K562 (cell line): ENCODE measurements at regions not wholly inside any gene's neighbourhood (a gene's known extent, or its start where the extent isn't known, plus 50 kb on each side); places are given as distances from the start of the nearest gene placed in this dataset.
A peak's percentile ranks its signal among the peaks of the same experiment; 100 is the strongest.

Source experiments
- DEAF1 ChIP-seq: fragments of 450-650 bp; formaldehyde crosslinking; IDR thresholded peaks from 2 replicates; pipeline ENCODE4 v1.4.0; 2020; ENCODE audit warnings: mild to moderate bottlenecking, moderate library complexity
- GTF2E2 ChIP-seq: fragments of 200-800 bp; sonication (Bioruptor generic); IDR thresholded peaks from 2 replicates; pipeline ENCODE4 v1.6.1; 2016; ENCODE audit warnings: missing genetic modification characterization, missing compliant biosample characterization
- NCOA4 ChIP-seq: fragments of 450-650 bp; IDR thresholded peaks from 2 replicates; pipeline ENCODE4 v1.6.1; 2018; ENCODE audit warnings: mild to moderate bottlenecking; ENCODE audit not compliant: partially characterized antibody
- RAD21 ChIP-seq, 2 experiments: fragments of 250-450 bp in 1 of 2; fragments of 450-650 bp in 1 of 2; sonication (Bioruptor Pico) in 1 of 2; formaldehyde crosslinking in 1 of 2; IDR thresholded peaks in 1 of 2; conservative IDR thresholded peaks in 1 of 2; 2 replicates each; pipeline versions ENCODE4 v1.4.0 to v1.8.0; 2020 to 2022; ENCODE audit warnings: mild to moderate bottlenecking in 2 of 2, moderate library complexity in 1 of 2
- SMAD2 ChIP-seq: fragments of 150-350 bp; IDR thresholded peaks from 2 replicates; pipeline ENCODE4 v1.6.1; 2014; ENCODE audit warnings: low read depth, mild to moderate bottlenecking, low read length
- ZNF354B ChIP-seq: fragments of 250-450 bp; sonication (Bioruptor Pico); IDR thresholded peaks from 2 replicates; pipeline ENCODE4 v1.4.0; 2020
- ZNF639 ChIP-seq, 2 experiments: fragments of 200-800 bp in 1 of 2; sonication (Bioruptor generic) in 1 of 2; sonication (generic) in 1 of 2; formaldehyde crosslinking in 1 of 2; IDR thresholded peaks in 1 of 2; conservative IDR thresholded peaks in 1 of 2; 2 replicates each; pipeline versions ENCODE4 v1.5.0 to v1.6.1; 2016 to 2020; ENCODE audit warnings: missing compliant biosample characterization in 1 of 2, missing genetic modification characterization in 1 of 2, missing genetic modification reagents in 1 of 2

- no peak for TF ChIP-seq ZNF639 (CRISPR knock-in tag; conservative IDR thresholded peaks at IDR 0.05 in 1 of 2, IDR thresholded peaks at IDR 0.05 in 1 of 2)
- TF ChIP-seq NCOA4: no peak
- TF ChIP-seq RAD21 (CRISPR knock-in tag; conservative IDR thresholded peaks at IDR 0.05 in 1 of 2, IDR thresholded peaks at IDR 0.05 in 1 of 2): peak; percentile 53 to 59
- no peak for TF ChIP-seq SMAD2
- TF ChIP-seq ZNF354B (CRISPR knock-in tag): no peak
- no peak for TF ChIP-seq GTF2E2
- 0 out of 2 replicates have a peak, but pooled peaks have one; percentile 9 for TF ChIP-seq DEAF1 (CRISPR knock-in tag)
These were observed 78.8 kb upstream of the GAREM1 start (continued) for GRCh38 chr18:32549248-32550110.
